Activated T-helper 2 cell treated with anti-CD3 and anti-CD28 coated beads, Interferon-gamma antibody, Interleukin-2, Interleukin-4, amounts not matched to agents 10 μg/mL and 5 μg/mL and 100 μg/mL, durations not matched to agents 14 hours and 24 hours and 36 hours (primary cell): ENCODE measurements at regions not wholly inside any gene's neighbourhood (a gene's known extent, or its start where the extent isn't known, plus 50 kb on each side); places are given as distances from the start of the nearest gene placed in this dataset.

Experiments
- DNase-seq: peaks from one replicate; pipeline ENCODE4 v3.0.0; 2021; ENCODE audit warnings: low spot score
- H3K27ac Mint-ChIP-seq: one replicate; pipeline ENCODE4 v1.8.0; 2021; ENCODE audit warnings: mixed read lengths
- H3K27me3 Mint-ChIP-seq: one replicate; pipeline ENCODE4 v1.8.0; 2021; ENCODE audit warnings: low read depth, mixed read lengths
- H3K36me3 Mint-ChIP-seq: one replicate; pipeline ENCODE4 v1.8.0; 2021; ENCODE audit warnings: low read depth, mixed read lengths
- H3K4me1 Mint-ChIP-seq: one replicate; pipeline ENCODE4 v1.8.0; 2021; ENCODE audit warnings: low read depth, mixed read lengths
- H3K4me3 Mint-ChIP-seq: one replicate; pipeline ENCODE4 v1.8.0; 2021; ENCODE audit warnings: low read depth, mild to moderate bottlenecking, moderate library complexity, mixed read lengths
- H3K9me3 Mint-ChIP-seq: one replicate; pipeline ENCODE4 v1.8.0; 2021; ENCODE audit warnings: mixed read lengths
- intact Hi-C: fragments of 100-400 bp; cut with micrococcal nuclease; formaldehyde crosslinking; loops from one replicate; pipeline ENCODE4 v1.15.1; 2023

DNA sequence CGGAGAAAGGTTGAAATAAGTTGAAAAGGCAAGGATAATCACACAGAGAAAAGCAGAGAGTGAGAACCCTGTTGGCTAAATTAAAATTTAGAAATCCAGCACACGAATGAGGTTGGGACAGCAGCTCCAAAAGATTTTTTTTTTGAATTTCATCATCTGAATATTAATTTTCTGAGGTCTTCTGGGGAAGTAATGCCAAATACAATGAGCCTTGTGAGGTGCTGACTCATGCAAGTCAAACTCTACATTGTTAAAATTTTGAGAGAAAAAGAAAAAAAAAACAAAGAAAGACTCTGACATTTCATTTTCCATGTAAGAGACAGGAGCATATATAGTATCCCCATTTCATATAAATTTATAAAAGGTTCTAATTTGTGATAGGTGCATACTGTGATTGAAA is 614.2 kb upstream of the CDH2 start:
- intact Hi-C loops = no loop called here
- Mint-ChIP-seq H3K9me3 (peaks cover 7% of the 10 kb centered on the region), H3K4me3 (no peak overlapping the region), H3K27ac (no peak overlapping the region), H3K36me3 (no peaks in the 10 kb centered on the region), H3K4me1 (no peaks in the 10 kb centered on the region), H3K27me3 (no peaks in the 10 kb centered on the region)
- no peak for DNase-seq

DNA sequence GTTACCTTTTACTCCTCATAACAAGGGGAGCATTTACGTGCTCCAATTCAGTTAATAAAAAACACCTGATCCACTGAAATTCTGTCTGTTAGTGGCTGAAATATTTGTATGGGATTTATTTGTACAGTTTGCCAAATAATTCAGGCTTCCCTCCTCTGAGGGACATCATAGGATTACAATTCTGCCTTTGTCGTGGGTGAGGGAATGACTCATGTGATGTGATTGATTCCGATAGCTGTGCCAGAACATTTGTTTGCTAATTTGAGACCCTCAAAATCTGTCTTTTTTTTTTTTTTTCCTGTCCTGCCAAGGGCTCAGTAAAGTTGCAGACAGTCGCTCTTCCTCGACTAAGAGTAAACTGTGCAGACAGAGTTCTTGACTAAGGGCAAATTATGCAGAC is 612.6 kb upstream of the CDH2 start:
- H3K9me3 Mint-ChIP-seq = peaks cover 8% of the 10 kb centered on the region
- intact Hi-C loops = no loop called here
- no peaks in the 10 kb centered on the region for H3K4me1 Mint-ChIP-seq
- no peaks in the 10 kb centered on the region for H3K27me3 Mint-ChIP-seq
- H3K36me3 Mint-ChIP-seq = no peaks in the 10 kb centered on the region
- H3K4me3 Mint-ChIP-seq = no peak overlapping the region
- no peak overlapping the region for H3K27ac Mint-ChIP-seq
- no peak for DNase-seq

DNA sequence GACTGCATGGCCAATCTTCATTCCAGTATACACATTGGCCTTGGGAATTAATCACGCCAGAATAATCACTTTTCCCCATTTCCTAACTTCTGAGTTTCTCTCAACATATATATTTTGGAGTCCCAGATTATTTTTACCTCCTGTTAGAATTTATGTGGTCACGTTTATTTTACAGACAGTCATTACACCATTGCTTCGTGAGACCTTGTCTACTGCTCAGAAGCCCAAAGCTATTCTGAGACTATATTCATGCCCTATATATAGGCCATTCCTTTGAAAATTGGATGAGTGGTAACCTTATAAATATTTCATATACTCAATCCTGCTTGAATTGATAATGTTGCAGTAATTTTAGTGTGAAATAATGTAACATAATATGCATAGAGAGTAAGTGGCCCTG is 610.0 kb upstream of the CDH2 start:
- intact Hi-C loops = no loop called here
- DNase-seq = no peak
- H3K4me3 Mint-ChIP-seq = no peak overlapping the region
- no peaks in the 10 kb centered on the region for H3K27me3 Mint-ChIP-seq
- H3K27ac Mint-ChIP-seq = no peak overlapping the region
- H3K36me3 Mint-ChIP-seq = no peaks in the 10 kb centered on the region
- peaks cover 7% of the 10 kb centered on the region for H3K9me3 Mint-ChIP-seq
- no peaks in the 10 kb centered on the region for H3K4me1 Mint-ChIP-seq

DNA sequence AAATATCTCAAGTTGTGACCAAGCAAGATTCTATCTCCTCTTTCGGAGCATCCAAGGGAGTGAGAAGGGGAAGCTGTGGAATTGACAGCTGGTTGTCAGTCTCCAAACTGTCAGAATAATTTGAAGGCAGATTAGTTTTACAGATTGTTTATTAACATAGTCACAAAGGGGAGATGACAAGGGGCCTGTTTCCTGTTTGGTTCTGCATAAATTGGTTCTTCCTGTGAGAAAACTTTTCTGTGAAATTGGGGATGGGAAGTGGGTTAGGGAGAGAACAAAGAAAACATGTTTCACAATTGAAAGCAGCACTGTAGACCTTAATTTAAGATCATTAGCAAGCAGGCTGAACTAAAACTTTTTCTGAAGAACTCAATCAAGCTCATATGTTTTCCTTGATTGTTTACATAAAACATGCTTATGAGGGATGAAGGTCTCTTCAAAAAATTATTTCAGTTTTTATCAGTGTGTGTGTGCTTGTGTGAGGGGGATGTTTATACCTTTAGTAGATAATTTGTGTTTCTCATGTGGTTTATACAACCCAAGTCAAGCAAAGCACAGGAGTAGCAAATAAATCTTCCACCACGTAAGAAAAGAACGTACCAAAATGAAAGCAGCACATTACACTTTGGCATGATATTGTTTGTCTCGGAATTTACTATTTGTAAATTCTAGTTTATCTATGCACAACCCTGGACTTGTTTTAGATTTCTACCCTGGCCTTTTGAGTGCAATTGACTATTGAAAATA is 604.9 kb upstream of the CDH2 start:
- DNase-seq = no peak
- no peaks in the 10 kb centered on the region for H3K27me3 Mint-ChIP-seq
- H3K36me3 Mint-ChIP-seq = no peaks in the 10 kb centered on the region
- H3K9me3 Mint-ChIP-seq = peaks cover 6% of the 10 kb centered on the region
- H3K4me1 Mint-ChIP-seq = no peaks in the 10 kb centered on the region
- intact Hi-C loops = no loop called here
- no peak overlapping the region for H3K27ac Mint-ChIP-seq
- no peak overlapping the region for H3K4me3 Mint-ChIP-seq

DNA sequence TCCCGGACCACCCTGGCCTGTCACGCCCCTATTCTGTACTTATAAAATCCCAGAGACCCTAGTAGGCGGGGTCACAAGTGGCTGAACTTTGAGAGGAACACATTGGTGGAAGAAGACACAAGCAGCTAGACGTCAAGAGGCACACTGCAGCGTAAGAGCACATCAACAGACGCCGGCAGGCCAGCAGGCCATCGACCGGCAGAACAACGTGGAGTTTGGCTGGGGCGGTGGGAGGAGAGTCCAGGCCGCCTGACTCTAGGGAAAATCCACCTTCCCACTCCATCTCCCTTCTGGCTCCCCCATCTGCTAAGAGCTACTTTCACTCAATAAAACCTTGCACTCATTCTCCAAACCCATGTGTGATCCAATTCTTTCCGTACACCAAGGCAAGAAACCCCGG is 601.8 kb upstream of the CDH2 start:
- H3K4me1 Mint-ChIP-seq = no peaks in the 10 kb centered on the region
- intact Hi-C loops = no loop called here
- no peaks in the 10 kb centered on the region for H3K27me3 Mint-ChIP-seq
- H3K4me3 Mint-ChIP-seq = no peak overlapping the region
- no peaks in the 10 kb centered on the region for H3K36me3 Mint-ChIP-seq
- H3K9me3 Mint-ChIP-seq = peaks cover 7% of the 10 kb centered on the region
- no peak for DNase-seq
- H3K27ac Mint-ChIP-seq = no peak overlapping the region

DNA sequence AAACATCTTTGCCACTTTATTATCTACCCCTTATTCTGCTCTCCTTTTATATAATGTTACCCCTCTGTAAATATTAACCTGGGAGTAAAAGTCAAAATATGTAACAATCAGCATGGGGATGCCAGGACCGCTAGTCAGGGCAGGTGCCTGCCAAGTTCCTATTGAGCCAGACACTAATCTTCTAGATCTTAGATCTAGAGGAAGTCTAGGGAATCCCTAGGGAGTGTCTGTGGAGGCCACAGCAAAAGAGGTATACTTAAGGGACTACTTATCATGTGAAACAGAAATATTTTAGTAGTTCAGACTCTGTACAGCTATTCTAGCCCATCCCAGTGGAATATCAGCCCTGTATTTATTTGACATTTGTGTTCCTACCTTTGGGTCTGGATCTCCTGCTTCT is 600.8 kb upstream of the CDH2 start:
- intact Hi-C loops = no loop called here
- no peaks in the 10 kb centered on the region for H3K36me3 Mint-ChIP-seq
- no peaks in the 10 kb centered on the region for H3K4me1 Mint-ChIP-seq
- peaks cover 13% of the 10 kb centered on the region for H3K9me3 Mint-ChIP-seq
- H3K27me3 Mint-ChIP-seq = no peaks in the 10 kb centered on the region
- no peak overlapping the region for H3K27ac Mint-ChIP-seq
- no peak for DNase-seq
- no peak overlapping the region for H3K4me3 Mint-ChIP-seq

DNA sequence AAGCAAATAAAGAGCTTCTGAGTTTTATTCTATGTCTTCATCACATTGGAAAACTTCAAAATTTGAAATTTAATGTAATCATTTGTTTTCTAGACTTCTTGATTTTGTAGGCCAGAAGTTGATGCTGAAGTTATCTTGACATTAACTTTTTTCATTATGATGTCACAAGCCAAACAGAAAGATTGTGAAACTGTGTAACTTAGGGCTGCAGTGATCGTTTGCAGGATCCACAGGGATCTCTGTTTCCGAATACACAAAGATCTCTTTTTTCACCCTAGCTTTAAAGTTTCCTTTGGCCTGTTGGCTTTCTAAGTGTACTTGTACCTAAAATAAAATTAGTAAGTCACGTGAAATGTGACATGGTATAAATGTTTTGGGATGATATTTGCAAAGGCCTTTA is 594.9 kb upstream of the CDH2 start:
- H3K27ac Mint-ChIP-seq = no peak overlapping the region
- no peaks in the 10 kb centered on the region for H3K27me3 Mint-ChIP-seq
- no peak overlapping the region for H3K4me3 Mint-ChIP-seq
- H3K4me1 Mint-ChIP-seq = no peaks in the 10 kb centered on the region
- intact Hi-C loops = no loop called here
- H3K9me3 Mint-ChIP-seq = peaks cover 10% of the 10 kb centered on the region
- DNase-seq = no peak
- no peaks in the 10 kb centered on the region for H3K36me3 Mint-ChIP-seq

DNA sequence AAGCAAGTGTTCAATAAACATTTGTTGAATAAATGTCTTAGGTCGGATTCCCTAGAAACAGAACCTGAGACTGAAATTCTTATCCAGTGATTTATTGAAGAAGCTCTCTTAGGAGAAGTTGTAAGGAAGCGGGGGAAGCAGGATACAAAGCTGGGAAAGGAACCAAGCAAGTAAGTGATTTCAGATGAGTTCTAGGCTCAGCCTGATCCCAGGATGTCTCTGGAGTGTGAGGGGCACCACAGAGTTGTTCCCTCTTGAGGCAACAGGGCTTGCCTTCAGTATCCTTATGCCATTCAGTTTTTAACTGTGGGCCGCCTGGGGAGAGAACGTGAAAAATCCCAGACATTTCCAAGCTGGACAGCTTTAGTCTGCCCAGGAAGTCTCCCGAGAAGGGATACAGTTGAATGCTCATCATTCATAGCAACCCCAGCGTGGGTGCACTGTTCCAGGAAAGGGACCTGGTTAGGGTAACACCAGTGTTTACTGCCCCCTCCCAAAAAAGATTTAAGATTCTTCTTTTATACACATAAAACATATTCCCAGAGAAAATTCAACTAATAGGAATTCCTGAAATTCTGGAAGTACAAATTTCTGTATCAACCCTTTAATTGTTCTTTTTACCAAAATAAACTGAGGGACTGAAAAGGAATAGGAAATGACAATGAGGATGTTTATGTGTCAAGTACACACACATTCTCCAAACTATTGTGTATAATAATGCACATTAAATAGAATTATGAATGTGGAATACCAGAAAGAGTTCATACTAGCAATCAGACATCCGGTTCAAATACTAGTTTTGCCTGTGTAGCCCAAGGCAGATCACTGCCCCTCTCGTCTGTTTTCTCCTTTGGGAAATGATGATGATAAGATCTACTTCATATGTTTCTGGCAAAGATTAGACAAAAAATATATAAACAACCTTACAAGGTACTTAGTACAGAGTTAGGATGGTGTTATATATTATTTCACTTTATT is 592.1 kb upstream of the CDH2 start:
- no peaks in the 10 kb centered on the region for H3K4me1 Mint-ChIP-seq
- no peak overlapping the region for H3K27ac Mint-ChIP-seq
- no peaks in the 10 kb centered on the region for H3K36me3 Mint-ChIP-seq
- H3K9me3 Mint-ChIP-seq = peaks cover 7% of the 10 kb centered on the region
- no peaks in the 10 kb centered on the region for H3K27me3 Mint-ChIP-seq
- H3K4me3 Mint-ChIP-seq = no peak overlapping the region
- DNase-seq = no peak
- intact Hi-C loops = no loop called here

DNA sequence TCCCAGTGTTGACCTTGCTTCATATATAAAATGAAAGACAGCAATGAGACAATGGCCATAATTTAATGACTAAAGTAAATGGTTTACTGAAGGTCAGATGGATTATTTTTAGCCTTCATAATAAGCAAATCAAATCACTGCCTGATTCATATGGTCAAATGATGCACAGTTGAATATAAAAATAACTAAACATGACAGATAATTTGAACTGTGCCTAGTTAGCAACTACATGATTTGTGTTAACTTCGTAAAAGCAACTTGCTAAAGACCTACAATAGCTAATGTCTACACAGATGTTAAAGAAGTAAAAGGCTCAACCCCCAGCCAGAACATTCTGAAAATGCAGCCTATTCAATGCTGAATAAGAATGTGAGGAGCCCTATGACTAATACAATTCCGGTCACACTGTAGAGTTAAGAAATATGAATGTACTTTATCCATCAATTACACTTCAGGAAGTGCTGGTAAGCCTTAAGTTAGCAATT is 590.8 kb upstream of the CDH2 start:
- DNase-seq = no peak
- no peaks in the 10 kb centered on the region for H3K27me3 Mint-ChIP-seq
- H3K4me1 Mint-ChIP-seq = no peaks in the 10 kb centered on the region
- H3K9me3 Mint-ChIP-seq = peaks cover 5% of the 10 kb centered on the region
- intact Hi-C loops = no loop called here
- H3K36me3 Mint-ChIP-seq = no peaks in the 10 kb centered on the region
- no peak overlapping the region for H3K4me3 Mint-ChIP-seq
- H3K27ac Mint-ChIP-seq = no peak overlapping the region

DNA sequence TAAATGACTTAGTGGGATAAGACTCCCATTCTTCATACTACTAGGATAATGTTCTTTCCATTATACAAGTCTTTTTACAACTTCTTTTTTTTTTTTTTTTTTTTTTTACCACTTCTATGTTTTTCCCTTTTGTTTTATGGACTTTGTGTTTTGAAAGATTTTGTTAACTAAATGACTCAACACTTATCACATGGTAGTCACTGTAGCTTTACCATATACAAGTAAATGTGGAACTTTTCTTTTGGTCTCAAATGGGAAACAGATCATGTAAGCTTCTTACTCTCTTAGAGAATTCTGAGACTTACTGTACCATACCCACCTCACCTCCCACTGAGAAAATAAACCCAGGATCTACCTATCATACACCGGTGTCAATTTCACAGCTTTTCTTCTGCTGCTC is 590.3 kb upstream of the CDH2 start:
- Mint-ChIP-seq H3K9me3 (peaks cover 5% of the 10 kb centered on the region), H3K27me3 (no peaks in the 10 kb centered on the region), H3K36me3 (no peaks in the 10 kb centered on the region), H3K4me1 (no peaks in the 10 kb centered on the region), H3K4me3 (no peak overlapping the region), H3K27ac (no peak overlapping the region)
- DNase-seq = no peak
- intact Hi-C loops = no loop called here

DNA sequence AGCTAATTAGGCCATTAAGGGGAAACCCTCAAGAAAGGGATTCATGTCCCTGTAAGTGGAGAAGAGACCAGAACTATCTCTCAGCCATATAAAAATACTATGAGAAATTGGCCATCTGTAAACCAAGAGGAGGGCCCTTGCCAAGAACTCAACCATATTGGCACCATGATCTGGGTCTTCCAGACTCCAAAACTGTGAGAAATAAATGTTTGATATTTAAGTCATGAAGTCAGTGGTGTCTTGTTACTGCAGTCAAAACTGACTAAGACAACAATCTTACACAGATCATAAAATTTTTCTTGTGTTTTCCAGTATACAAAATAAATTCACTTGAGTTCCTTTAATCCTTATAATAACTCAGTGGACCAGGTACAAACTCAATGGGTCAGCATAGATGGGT is 589.8 kb upstream of the CDH2 start:
- Mint-ChIP-seq H3K36me3 (no peaks in the 10 kb centered on the region), H3K27ac (no peak overlapping the region), H3K9me3 (peaks cover 5% of the 10 kb centered on the region), H3K4me3 (no peak overlapping the region), H3K4me1 (no peaks in the 10 kb centered on the region), H3K27me3 (no peaks in the 10 kb centered on the region)
- intact Hi-C loops = no loop called here
- no peak for DNase-seq

DNA sequence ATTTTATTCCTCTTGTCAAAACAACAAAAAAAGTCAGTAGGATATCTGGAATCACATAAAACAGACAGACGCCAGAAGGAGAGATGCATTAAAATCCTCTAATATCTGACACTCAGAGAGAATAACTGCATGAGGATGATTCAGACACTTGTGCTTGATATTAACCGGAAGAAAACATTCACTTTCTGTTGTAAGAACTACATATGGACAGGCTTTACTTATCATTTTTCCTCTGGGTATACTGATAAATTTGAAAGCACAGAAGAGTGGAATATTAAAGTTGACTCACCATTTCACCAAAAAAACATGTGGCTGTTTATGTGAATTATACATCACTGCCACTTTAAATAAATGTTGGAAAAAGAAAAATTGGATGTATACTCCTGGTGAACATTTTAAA is 589.1 kb upstream of the CDH2 start:
- intact Hi-C loops = no loop called here
- no peak for DNase-seq
- no peaks in the 10 kb centered on the region for H3K36me3 Mint-ChIP-seq
- H3K27ac Mint-ChIP-seq = no peak overlapping the region
- H3K4me3 Mint-ChIP-seq = no peak overlapping the region
- H3K4me1 Mint-ChIP-seq = no peaks in the 10 kb centered on the region
- H3K27me3 Mint-ChIP-seq = no peaks in the 10 kb centered on the region
- H3K9me3 Mint-ChIP-seq = peaks cover 5% of the 10 kb centered on the region

DNA sequence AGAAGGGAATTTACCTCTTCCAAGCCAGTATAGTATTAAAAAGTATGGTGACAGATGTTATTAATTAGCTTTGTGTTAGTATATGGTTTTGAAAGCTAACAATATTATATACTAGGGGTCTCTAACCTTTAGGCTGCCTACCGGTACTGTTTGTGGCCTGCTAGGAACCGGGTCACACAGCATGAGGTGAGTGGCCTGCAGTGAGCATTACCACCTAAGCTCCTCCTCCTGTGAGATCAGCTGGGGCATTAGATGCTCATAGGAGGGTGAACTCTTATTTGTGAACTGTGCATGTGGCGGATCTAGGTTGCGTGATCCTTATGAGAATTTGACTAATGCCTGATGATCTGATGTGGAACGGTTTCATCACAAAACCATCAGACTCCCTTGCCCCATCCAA is 583.4 kb upstream of the CDH2 start:
- peaks cover 5% of the 10 kb centered on the region for H3K9me3 Mint-ChIP-seq
- H3K4me3 Mint-ChIP-seq = no peak overlapping the region
- no peak overlapping the region for H3K27ac Mint-ChIP-seq
- intact Hi-C loops = no loop called here
- no peaks in the 10 kb centered on the region for H3K36me3 Mint-ChIP-seq
- DNase-seq = no peak
- no peaks in the 10 kb centered on the region for H3K27me3 Mint-ChIP-seq
- H3K4me1 Mint-ChIP-seq = no peaks in the 10 kb centered on the region
